Stimulated activated CD4-positive, alpha-beta T cell treated with anti-CD3 and anti-CD28 coated beads, Interleukin-15, amount 100 ng/mL, for 24 hours (primary cell): ENCODE measurements at regions not wholly inside any gene's neighbourhood (a gene's known extent, or its start where the extent isn't known, plus 50 kb on each side); places are given as distances from the start of the nearest gene placed in this dataset.
"Not testable (repeated sequence)": the region's sequence is repeated elsewhere in the genome, so short reads cannot be mapped to it uniquely, and the experiment has no call there.

Experiments used
- DNase-seq: peaks from one replicate; pipeline ENCODE4 v3.0.0-alpha.2; 2020

DNA sequence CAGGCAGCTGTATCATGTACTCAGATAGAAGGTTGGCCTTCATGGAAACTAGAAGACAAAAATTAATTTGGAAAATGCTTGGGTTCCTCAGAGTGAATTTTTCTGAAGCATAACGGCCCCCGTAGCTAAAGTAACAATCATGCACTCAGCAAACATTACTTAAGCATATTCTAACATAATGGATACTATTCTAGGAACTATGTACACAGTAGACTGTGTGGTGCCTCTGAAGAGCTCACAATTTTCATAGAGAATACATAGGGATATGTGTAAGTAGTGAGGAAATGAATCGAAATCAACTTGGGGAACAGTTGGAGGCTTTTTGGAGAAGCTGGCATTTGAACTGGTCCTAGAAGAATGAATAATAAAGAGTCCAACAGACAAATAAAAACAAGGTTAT lies 1045.0 kb downstream of the GLUD2 start:
- no peak for DNase-seq

GRCh38 chrX:122092978-122093377 lies 1045.6 kb downstream of the GLUD2 start:
- no peak for DNase-seq

DNA sequence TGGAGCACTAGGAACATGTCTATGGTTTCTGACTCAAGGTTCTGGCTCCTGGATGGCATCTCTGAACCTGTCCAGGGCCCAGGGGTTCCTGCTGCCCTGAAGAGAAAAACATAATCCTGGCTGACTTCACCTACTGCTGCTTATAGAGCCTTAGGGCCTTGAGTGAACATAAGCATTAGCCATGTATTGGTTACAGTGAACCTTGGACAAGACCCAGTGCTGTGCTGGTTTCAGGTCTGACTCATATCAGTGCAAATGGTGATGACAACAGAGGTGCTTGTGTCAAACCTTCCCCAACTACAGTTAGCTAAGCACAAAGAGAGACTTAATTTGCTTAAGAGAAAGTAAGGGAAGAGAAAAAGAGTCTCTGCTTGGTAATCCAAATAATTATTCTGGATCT lies 1047.2 kb downstream of the GLUD2 start:
- no peak for DNase-seq

DNA sequence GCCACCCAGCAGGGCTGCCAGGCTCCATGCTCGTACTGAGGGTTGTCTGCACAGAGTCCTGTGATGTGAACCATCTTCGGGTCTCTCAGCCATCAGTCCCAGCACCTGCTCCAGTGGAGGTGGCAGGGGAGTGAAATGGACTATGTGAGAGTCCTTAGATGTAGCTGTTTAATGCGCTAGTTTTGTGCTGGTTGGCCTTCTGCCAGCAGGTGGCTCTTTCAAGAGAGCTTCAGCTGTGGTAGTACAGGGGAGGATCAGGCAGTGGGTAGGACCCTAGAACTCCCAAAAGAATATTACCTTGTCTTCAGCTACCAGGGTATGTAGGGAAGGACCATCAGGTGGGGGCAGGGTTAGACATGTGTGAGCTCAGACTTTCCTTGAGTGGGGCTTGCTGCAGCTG lies 1066.0 kb downstream of the GLUD2 start:
- DNase-seq, result no peak

DNA sequence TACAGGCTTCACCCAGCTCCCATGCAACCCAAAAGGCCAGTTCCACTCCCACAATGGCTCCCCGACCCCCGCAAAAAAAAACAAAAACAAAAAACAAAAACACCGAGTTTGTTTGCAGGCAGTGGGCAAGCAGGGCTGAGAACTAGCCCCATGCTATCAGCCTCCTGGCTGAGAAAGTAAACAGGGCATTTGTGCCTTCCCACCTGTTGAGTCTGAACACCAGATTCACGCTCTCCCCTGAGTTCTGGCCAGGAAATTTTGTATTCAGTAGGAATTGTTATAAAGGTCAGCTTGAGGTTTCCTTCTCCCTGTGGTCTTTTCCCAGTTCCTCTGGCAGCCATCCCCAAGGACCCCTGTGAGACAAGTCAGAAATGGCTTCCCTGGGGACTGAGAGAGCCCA lies 1066.5 kb downstream of the GLUD2 start:
- no peak for DNase-seq

- no peak for DNase-seq
These were observed 1068.2 kb downstream of the GLUD2 start for GRCh38 chrX:122115604-122116003.

GRCh38 chrX:122119361-122119760 lies 1064.7 kb upstream of the GRIA3 start:
- no peak for DNase-seq

DNA sequence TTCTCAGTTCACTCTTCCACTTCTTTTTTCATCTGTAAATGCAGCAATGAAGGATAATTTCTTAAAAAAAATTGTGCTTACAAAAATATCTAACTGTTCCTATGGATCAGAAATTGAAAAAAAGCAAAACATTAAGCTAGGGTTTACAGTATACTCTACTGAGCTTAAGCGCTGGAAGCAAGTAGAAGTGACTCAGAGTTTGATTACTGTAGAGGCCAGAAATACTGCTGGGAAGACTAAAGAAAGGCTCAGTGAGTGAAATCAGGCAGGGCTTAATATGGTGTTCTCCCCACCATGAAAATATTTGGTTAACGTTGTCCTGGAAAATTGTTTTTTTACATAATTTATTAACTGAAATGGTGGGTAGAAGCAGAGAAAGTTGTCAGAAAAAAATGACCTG lies 1061.8 kb upstream of the GRIA3 start:
- DNase-seq, result no peak

DNA sequence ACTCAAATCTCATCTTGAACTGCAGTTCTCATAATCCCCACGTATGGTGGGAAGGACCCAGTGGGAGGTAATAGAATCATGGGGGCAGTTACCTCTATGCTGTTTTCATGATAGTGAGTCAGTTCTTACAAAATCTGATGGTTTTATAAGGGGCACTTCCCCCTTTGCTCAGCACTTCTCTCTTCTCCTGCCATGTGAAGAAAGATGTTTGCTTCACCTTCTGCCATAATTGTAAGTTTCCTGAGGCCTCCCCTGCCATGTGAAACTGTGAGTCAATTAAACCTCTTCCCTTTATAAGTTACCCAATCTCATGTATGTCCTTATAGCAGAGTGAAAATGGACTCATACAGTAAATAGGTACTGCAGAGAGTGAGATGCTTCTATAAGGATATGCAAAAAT lies 1050.6 kb upstream of the GRIA3 start:
- DNase-seq, result no peak

DNA sequence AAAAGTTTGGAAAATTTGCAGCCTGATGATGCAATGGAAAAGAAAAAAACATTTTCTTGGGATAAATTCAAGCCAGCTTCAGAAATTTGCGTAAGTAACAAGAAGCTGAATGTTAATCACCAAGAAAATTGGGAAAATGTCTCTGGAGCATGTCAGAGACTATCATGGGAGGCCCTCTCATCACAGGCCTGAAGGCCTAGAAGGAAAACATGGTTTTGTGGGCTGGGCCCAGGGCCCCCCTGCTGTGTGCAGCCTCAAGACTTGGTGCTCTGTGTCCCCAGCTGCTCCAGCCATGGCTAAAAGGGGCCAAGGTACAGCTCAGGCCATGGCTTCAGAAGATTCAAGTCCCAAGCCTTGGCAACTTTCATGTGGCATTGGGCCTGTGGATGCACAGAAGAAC lies 1049.8 kb upstream of the GRIA3 start:
- no peak for DNase-seq

- no peak for DNase-seq
These were observed 1049.0 kb upstream of the GRIA3 start for GRCh38 chrX:122135070-122135469.

GRCh38 chrX:122140219-122140618 lies 1043.9 kb upstream of the GRIA3 start:
- not testable (repeated sequence) for DNase-seq

GRCh38 chrX:122154019-122154418 lies 1030.1 kb upstream of the GRIA3 start:
- no peak for DNase-seq

DNA sequence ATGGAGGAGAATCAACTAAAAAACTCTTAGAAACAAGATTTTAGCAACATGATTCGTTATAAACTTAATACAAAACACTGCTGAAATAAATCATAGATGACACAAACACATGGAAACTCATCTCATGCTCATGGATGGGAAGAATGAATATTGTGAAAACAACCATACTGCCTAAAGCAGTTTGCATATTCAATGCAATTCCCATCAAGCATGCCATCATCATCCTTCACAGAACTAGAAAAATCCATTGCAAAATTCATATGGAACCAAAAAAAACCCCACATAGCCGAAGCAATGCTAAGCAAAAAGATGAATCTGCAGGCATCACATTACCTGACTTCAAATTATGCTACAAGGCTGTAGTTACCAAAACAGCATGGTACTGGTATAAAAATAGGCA lies 1015.8 kb upstream of the GRIA3 start:
- no peak for DNase-seq

DNA sequence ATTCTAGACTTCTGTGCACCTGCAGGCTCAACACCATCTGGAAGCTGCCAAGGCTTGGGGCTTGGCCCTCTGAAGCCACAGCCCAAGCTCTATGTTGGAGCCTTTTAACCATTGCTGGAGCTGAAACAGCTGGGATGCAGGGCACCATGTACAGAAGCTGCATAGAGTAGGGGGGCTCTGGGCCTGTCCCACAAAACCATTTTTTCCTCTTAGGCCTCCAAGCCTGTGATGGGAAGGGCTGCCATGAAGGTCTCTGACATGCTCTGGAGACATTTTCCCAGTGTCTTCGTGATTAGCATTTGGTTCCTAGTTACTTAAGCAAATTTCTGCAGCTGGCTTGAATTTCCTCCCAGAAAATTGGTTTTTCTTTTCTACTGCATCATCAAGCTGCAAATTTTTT lies 999.3 kb upstream of the GRIA3 start:
- DNase-seq, result no peak

- no peak for DNase-seq
These were observed 996.9 kb upstream of the GRIA3 start for GRCh38 chrX:122187069-122187713.

GRCh38 chrX:122188751-122189150 lies 995.3 kb upstream of the GRIA3 start:
- no peak for DNase-seq

GRCh38 chrX:122196343-122196742 lies 987.7 kb upstream of the GRIA3 start:
- DNase-seq, result no peak

DNA sequence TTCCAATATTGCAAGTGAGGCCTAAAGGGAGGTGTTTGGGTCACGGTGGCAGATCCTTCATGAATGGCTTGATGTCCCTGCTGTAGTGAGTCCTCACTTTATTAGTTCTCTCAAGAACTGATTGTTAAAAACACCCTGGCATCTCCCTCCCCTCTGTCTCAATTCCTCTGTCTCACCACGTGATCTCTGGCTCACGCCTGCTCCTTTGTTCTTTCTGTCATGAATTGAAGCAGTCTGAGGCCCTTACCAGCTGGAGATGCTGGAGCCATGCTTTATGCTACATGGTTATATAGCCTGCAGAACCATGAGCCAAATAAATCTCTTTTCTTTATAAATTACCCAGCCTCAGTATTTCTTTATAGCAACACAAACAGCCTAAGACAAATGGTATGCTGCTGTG lies 980.7 kb upstream of the GRIA3 start:
- no peak for DNase-seq

DNA sequence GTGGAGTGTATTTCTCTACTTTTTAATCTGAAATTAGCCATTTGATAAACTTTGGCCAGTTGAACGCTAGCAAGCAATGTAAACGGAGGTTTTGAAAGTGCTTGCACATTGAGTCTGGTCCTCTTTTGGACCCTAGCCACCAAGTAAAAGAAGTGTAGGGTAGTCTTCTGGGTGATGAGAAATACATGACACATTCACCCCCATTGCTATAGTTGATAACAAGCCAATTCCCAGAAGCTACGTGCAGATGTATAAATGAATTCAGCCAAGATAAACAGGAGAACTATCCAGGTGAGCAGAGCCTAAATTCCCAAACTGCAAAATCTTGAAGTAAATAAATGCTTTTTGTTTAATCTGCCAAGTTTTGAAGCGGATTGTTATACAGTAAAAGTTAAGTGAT lies 965.4 kb upstream of the GRIA3 start:
- DNase-seq, result no peak

DNA sequence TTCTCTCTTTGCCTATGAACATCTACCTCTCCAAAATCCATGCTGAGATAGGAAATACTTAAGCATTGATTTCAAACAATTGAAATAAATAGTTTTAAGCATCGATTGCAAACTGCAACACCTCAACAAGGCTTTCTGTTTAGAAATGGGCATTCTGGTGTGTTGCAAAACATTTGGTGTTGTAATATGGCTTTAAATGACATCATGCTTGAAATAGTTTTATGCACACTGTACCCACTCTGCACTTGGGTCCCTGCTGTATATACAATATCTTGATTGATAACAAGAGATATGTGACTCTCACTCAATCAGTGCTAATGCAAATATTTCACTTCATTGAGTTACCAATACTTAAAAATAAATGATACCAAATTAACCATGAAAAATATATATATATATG lies 964.9 kb upstream of the GRIA3 start:
- no peak for DNase-seq

- DNase-seq, result no peak
These were observed 964.3 kb upstream of the GRIA3 start for GRCh38 chrX:122219735-122220134.

DNA sequence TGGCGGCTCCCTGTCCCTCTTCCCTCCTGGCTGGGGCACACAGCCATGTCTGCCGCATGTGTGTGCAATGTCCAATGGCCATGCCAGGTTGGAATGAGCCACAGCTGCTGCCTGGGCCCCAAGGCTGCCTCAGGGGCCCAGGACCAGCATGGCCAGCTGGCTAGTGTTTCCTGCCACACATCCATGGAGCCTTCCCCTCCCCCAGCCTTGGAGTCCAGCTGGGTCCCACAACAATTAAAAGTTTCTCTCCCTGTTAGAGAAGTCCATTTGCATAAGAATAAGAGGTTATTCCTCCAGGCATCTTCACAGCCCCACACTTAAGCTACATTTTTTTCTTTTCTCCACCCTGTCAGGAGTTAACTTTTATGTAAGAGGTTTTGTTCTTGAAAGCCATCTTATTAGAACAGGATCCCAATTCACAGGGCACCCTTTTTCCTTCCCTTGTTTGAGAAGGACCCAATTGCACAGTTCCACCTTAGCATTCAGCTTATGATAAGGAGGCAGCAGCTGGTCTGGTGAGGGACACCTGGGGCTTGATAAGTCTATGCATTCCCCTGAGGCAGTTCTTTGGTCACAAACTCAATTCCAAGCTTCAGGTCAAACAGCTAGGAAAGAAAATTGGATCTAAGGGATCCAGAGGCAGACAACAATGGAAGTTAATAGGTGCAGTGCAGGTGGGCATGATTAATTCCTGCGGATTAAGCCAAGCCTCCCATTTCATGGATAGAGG lies 963.3 kb upstream of the GRIA3 start:
- no peak for DNase-seq

DNA sequence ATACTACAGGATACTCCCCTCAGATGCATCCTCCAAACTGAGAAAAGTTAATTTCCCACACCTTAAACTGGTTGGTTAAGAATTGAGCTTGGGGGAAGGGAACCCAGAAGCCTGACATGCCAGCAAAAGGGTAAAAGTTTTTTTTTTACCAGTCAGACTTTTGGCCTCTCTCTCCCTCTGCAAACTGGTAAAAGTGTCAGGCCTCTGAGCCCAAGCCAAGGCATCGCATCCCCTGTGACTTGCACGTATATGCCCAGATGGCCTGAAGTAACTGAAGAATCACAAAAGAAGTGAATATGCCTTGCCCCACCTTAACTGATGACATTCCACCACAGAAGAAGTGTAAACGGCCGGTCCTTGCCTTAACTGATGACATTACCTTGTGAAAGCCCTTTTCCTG lies 962.3 kb upstream of the GRIA3 start:
- DNase-seq, result not testable (repeated sequence)

DNA sequence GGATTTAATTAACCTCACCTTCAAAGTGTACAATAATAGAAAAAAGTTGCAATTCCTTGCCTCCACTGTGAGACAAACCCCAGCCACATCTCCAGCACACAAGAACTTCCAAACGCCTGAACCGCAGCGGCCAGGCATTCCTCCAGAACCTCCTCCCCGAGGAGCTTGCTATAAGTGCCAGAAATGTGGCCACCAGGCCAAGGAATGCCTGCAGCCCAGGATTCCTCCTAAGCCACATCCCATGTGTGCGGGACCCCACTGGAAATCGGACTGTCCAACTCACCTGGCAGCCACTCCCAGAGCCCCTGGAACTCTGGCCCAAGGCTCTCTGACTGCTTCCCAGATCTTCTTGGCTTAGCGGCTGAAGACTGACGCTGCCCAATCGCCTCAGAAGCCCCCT lies 959.9 kb upstream of the GRIA3 start:
- not testable (repeated sequence) for DNase-seq
